C4-2B (cell line): ENCODE measurements at regions not wholly inside any gene's neighbourhood (a gene's known extent, or its start where the extent isn't known, plus 50 kb on each side); places are given as distances from the start of the nearest gene placed in this dataset.

ENCODE experiments used
- H3K27ac ChIP-seq: fragments of 450-650 bp; 2 replicates; pipeline ENCODE4 v1.5.1; 2017
- ZFX ChIP-seq: fragments of 450-650 bp; IDR thresholded peaks from 2 replicates; pipeline ENCODE4 v1.6.1; 2017
- TF ChIP-seq, protein P1 (sequence below): fragments of 450-650 bp; conservative IDR thresholded peaks from 2 replicates; pipeline ENCODE4 v1.5.1; 2017; ENCODE audit warnings: mild to moderate bottlenecking

DNA sequence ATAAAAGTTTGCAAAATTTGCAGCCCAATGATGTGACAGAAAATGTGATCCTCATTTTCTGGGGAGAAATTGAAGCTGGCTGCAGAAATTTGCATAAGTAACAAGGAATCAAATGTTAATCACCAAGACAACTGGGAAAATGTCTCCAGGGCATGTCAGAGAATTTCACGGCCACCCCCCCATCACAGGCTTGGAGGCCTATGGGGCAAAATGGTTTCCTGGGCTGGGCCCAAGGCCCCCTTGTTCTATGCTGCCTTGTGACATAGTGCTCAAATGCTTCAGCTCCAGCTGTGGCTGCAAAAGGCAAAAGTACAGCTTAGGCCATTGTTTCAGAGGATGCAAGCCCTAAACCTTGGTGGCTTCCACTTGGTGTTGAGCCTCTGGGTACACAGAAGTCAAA is 1202.6 kb downstream of the EPHA7 start:
- no peak overlapping the region for H3K27ac ChIP-seq
- no peak for TF ChIP-seq ZFX
- TF ChIP-seq, protein P1, sequence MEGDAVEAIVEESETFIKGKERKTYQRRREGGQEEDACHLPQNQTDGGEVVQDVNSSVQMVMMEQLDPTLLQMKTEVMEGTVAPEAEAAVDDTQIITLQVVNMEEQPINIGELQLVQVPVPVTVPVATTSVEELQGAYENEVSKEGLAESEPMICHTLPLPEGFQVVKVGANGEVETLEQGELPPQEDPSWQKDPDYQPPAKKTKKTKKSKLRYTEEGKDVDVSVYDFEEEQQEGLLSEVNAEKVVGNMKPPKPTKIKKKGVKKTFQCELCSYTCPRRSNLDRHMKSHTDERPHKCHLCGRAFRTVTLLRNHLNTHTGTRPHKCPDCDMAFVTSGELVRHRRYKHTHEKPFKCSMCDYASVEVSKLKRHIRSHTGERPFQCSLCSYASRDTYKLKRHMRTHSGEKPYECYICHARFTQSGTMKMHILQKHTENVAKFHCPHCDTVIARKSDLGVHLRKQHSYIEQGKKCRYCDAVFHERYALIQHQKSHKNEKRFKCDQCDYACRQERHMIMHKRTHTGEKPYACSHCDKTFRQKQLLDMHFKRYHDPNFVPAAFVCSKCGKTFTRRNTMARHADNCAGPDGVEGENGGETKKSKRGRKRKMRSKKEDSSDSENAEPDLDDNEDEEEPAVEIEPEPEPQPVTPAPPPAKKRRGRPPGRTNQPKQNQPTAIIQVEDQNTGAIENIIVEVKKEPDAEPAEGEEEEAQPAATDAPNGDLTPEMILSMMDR = no peak

DNA sequence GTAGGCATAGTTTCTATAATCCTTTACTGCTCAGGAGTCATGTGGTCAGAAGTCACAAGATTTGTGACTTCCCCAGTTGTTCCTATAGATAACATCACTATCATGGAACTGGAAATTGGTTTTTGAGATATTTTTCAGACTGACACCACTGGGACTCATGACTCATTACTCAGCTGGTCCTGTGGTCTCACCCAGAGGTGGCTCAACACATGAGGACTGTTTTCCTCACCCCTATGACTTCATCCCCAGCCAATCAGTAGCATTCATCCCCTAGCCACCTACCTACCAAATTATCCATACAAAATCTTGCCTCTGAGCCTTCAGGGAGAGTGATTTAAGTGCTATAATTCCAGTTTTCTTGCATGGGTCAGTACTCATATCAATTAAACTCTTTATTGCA is 1217.7 kb downstream of the EPHA7 start:
- no peak for TF ChIP-seq ZFX
- TF ChIP-seq, protein P1 = no peak

DNA sequence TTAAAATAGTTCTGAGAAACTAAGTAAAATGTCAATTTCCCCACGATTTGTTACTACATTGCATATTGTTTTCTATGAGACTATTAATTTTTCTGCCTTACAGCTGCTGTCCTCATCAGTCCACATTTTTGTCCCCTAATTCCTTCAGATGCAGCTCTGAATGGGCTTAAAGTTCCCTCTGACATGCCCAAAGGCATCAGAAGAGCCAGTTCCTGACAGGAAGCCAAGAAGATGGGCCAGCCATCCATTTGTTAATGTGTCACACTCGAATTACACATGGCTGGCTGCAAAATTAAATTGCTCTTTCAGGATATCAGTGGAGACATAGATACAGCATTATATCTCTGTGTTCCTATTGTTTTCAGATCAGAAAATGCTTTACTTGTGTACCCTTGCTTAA is 1223.0 kb downstream of the EPHA7 start:
- no peak overlapping the region for H3K27ac ChIP-seq
- TF ChIP-seq ZFX = no peak
- TF ChIP-seq, protein P1 = no peak

More for the DNA sequence above, 1217.7 kb downstream of the EPHA7 start:
- no peak overlapping the region for H3K27ac ChIP-seq

DNA sequence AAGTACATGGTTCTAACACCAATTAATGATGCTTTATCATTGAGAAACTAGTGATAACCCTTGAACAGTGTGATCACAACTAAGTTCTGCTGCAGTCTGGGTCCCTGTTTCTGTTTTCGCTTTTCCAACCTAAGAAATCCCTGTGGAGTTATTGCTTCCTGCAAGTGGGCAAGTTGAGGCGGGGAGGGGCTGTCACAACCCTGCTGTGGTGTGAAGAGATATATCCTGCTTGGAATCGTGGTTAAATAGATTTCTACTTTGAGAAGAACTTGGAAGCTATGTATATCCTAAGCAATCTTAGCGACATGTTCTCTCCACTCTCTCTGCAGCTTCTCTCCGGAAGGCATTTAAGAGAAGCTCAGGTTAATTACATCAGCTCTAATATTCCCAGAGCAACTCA is 1223.6 kb downstream of the EPHA7 start:
- TF ChIP-seq, protein P1 = no peak
- TF ChIP-seq ZFX = no peak
- H3K27ac ChIP-seq = no peak overlapping the region

DNA sequence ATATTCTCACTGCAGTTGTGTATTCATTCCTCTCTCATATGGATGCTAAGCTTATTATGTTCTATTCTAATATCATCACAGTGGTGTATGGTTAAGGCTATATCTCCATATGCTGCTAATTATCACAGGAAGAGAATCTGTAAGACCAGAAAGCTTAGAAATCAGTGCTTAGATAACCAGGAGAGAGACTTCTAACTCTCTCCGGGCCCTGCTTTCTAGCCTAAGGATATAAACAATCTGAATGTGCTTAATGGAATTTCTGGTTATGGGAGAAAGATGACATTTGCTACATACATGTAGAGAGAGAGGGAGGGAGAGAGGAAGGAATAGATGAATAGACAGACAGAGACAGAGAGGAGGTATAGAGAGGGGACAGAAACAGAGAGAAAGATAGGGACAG is 1231.3 kb downstream of the EPHA7 start:
- H3K27ac ChIP-seq = no peak overlapping the region
- TF ChIP-seq ZFX = no peak
- TF ChIP-seq, protein P1 = no peak

DNA sequence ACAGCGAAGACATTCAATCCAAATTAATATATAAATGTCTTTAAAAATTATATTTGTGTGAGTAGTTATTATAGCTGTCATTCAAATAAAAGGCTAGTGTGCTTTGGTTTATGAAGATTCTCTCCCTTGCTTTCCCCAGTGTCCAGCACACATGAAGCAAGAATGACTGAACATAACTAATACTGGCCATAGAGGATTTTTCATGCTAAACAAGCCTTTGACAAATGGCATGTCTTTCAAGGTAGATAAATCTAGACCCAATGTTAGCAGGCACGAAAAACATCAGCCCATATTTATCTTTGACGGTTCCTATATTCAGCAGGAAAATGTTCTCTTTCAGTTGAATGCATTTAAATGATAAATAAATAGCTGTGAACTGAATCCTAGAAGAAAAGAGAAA is 1234.4 kb downstream of the EPHA7 start:
- TF ChIP-seq, protein P1 = no peak
- no peak for TF ChIP-seq ZFX
- no peak overlapping the region for H3K27ac ChIP-seq

DNA sequence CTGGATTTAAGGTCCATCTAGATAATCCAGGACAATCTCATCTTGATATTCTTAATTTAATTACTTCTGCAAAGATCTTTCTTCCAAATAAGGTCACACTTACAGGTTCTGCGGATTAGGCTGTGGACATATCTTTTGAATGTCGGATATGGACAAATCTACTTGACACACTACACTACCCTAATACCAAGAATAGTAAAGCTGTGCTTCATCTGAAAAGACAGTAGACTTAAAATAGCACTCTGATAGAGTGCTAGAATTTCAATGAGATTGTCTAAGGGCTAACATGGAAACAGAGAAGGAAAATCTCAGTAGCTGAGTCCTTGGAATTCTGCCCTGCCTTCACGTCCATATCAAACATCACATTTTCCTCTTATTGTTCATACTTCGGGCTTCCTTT is 1238.0 kb downstream of the EPHA7 start:
- TF ChIP-seq ZFX = no peak
- TF ChIP-seq, protein P1 = no peak
- no peak overlapping the region for H3K27ac ChIP-seq
